H9 (cell line): ENCODE measurements at regions not wholly inside any gene's neighbourhood (a gene's known extent, or its start where the extent isn't known, plus 50 kb on each side); places are given as distances from the start of the nearest gene placed in this dataset.

Experiments used
- DNase-seq: peaks from one replicate; pipeline ENCODE4 v3.0.0-alpha.2; 2017
- H2AFZ ChIP-seq: one replicate; pipeline ENCODE4 v1.6.1; 2013; ENCODE audit warnings: mild to moderate bottlenecking, low read length, control low read depth, moderate library complexity
- H2AK5ac ChIP-seq: 2 replicates; pipeline ENCODE4 v1.6.1; 2013; ENCODE audit warnings: low read length, control low read depth, mixed read lengths; ENCODE audit not compliant: insufficient read length
- H2BK120ac ChIP-seq: one replicate; pipeline ENCODE4 v1.6.1; 2013; ENCODE audit warnings: low read depth, mild to moderate bottlenecking, low read length, control low read depth, inconsistent platforms; ENCODE audit not compliant: poor library complexity, severe bottlenecking
- H2BK12ac ChIP-seq: 2 replicates; pipeline ENCODE4 v1.6.1; 2013; ENCODE audit warnings: low read length, control low read depth, mixed read lengths, low read depth; ENCODE audit not compliant: insufficient read length
- H2BK15ac ChIP-seq: 2 replicates; pipeline ENCODE4 v1.6.1; 2013; ENCODE audit warnings: low read depth, low read length, control low read depth
- H2BK20ac ChIP-seq: one replicate; pipeline ENCODE4 v1.6.1; 2013; ENCODE audit warnings: low read depth, mild to moderate bottlenecking, low read length, control low read depth, inconsistent platforms; ENCODE audit not compliant: poor library complexity, severe bottlenecking
- H2BK5ac ChIP-seq: 2 replicates; pipeline ENCODE4 v1.6.1; 2013; ENCODE audit warnings: low read length, control low read depth, mixed read lengths; ENCODE audit not compliant: insufficient read length
- H3K14ac ChIP-seq: 2 replicates; pipeline ENCODE4 v1.6.1; 2013; ENCODE audit warnings: low read length, control low read depth; ENCODE audit not compliant: insufficient read depth
- H3K18ac ChIP-seq: 2 replicates; pipeline ENCODE4 v1.6.1; 2013; ENCODE audit warnings: low read depth, mild to moderate bottlenecking, mixed read lengths, low read length, control low read depth; ENCODE audit not compliant: insufficient read length
- H3K23ac ChIP-seq: 2 replicates; pipeline ENCODE4 v1.6.1; 2013; ENCODE audit warnings: low read length, control low read depth, mixed read lengths, low read depth; ENCODE audit not compliant: insufficient read length
- H3K23me2 ChIP-seq: 2 replicates; pipeline ENCODE4 v1.6.1; 2013; ENCODE audit warnings: low read depth, mild to moderate bottlenecking, mixed read lengths, low read length, control low read depth; ENCODE audit not compliant: insufficient read length, poor library complexity, severe bottlenecking
- H3K27ac ChIP-seq: 2 replicates; pipeline ENCODE4 v1.5.1; 2013; ENCODE audit warnings: low read length, control low read depth, mixed read lengths, low read depth; ENCODE audit not compliant: insufficient read length
- H3K27me3 ChIP-seq: 2 replicates; pipeline ENCODE4 v1.6.1; 2013; ENCODE audit warnings: low read length, control low read depth, inconsistent platforms; ENCODE audit not compliant: insufficient read depth
- H3K4ac ChIP-seq: 2 replicates; pipeline ENCODE4 v1.6.1; 2013; ENCODE audit warnings: low read depth, mild to moderate bottlenecking, control low read depth, inconsistent platforms, low read length, moderate library complexity
- H3K4me1 ChIP-seq: 2 replicates; pipeline ENCODE4 v1.6.1; 2013; ENCODE audit warnings: low read length, control low read depth, inconsistent platforms; ENCODE audit not compliant: insufficient read depth
- H3K4me2 ChIP-seq: 2 replicates; pipeline ENCODE4 v1.6.1; 2013; ENCODE audit warnings: low read length, control low read depth, mixed read lengths; ENCODE audit not compliant: insufficient read length, insufficient read depth
- H3K56ac ChIP-seq: 2 replicates; pipeline ENCODE4 v1.6.1; 2013; ENCODE audit warnings: low read depth, mild to moderate bottlenecking, mixed read lengths, low read length, control low read depth; ENCODE audit not compliant: insufficient read length
- H3K79me1 ChIP-seq: 2 replicates; pipeline ENCODE4 v1.6.1; 2013; ENCODE audit warnings: low read depth, mild to moderate bottlenecking, moderate library complexity, low read length, control low read depth, inconsistent platforms; ENCODE audit not compliant: insufficient read depth, poor library complexity, severe bottlenecking
- H3K79me2 ChIP-seq: 2 replicates; pipeline ENCODE4 v1.6.1; 2013; ENCODE audit warnings: low read length, control low read depth, inconsistent platforms; ENCODE audit not compliant: insufficient read depth
- H3K9ac ChIP-seq: 2 replicates; pipeline ENCODE4 v1.6.1; 2013; ENCODE audit warnings: low read length, control low read depth, mixed read lengths; ENCODE audit not compliant: insufficient read length; ENCODE audit errors: extremely low read depth
- H3K9me3 ChIP-seq: one replicate; pipeline ENCODE4 v1.6.1; 2013; ENCODE audit warnings: low read depth, low read length, inconsistent platforms; ENCODE audit not compliant: control insufficient read depth
- H3T11ph ChIP-seq: one replicate; pipeline ENCODE4 v1.6.1; 2013; ENCODE audit warnings: mild to moderate bottlenecking, low read length, control low read depth, inconsistent platforms
- H4K20me1 ChIP-seq: one replicate; pipeline ENCODE4 v1.6.1; 2013; ENCODE audit not compliant: control insufficient read depth, insufficient read length, insufficient read depth
- H4K5ac ChIP-seq: 2 replicates; pipeline ENCODE4 v1.6.1; 2013; ENCODE audit warnings: low read depth, mild to moderate bottlenecking, mixed read lengths, low read length, control low read depth; ENCODE audit not compliant: insufficient read length
- H4K8ac ChIP-seq: replicated peaks from 2 replicates; pipeline ENCODE4 v1.6.1; 2013; ENCODE audit warnings: low read length, control low read depth, mixed read lengths, low read depth; ENCODE audit not compliant: insufficient read length
- H4K91ac ChIP-seq: 2 replicates; pipeline ENCODE4 v1.6.1; 2013; ENCODE audit warnings: low read depth, mild to moderate bottlenecking, moderate library complexity, mixed read lengths, low read length, control low read depth; ENCODE audit not compliant: insufficient read length
- H3K27ac Mint-ChIP-seq, 3 experiments: 2 replicates in 2 of 3; 3 replicates in 1 of 3; pipeline ENCODE4 v1.8.0; 2020 to 2021; ENCODE audit warnings: mixed read lengths in 3 of 3, mild to moderate bottlenecking in 1 of 3, moderate library complexity in 1 of 3
- H3K27me3 Mint-ChIP-seq: 2 replicates; pipeline ENCODE4 v1.8.0; 2021; ENCODE audit warnings: low read depth, mild to moderate bottlenecking, moderate library complexity, mixed read lengths
- H3K36me3 Mint-ChIP-seq, 3 experiments: 2 replicates in 2 of 3; 3 replicates in 1 of 3; pipeline ENCODE4 v1.8.0; 2020 to 2021; ENCODE audit warnings: low read depth in 3 of 3, mixed read lengths in 3 of 3; ENCODE audit not compliant: insufficient read depth in 1 of 3
- H3K4me1 Mint-ChIP-seq, 2 experiments: 2 replicates each; pipeline ENCODE4 v1.8.0; 2020; ENCODE audit warnings: mixed read lengths in 2 of 2
- H3K4me3 Mint-ChIP-seq, 2 experiments: 2 replicates in 1 of 2; 3 replicates in 1 of 2; pipeline ENCODE4 v1.8.0; 2020 to 2021; ENCODE audit warnings: mild to moderate bottlenecking in 2 of 2, mixed read lengths in 2 of 2, moderate library complexity in 1 of 2
- H3K9me3 Mint-ChIP-seq, 2 experiments: 2 replicates in 1 of 2; 3 replicates in 1 of 2; pipeline ENCODE4 v1.8.0; 2020; ENCODE audit warnings: mild to moderate bottlenecking in 2 of 2, mixed read lengths in 2 of 2, moderate library complexity in 1 of 2
- WGBS: extraction: QIAGEN DNeasy Blood & Tissue Kit; methylation state at CpG from one replicate; pipeline ENCODE4 v1.1.7; 2013; ENCODE audit warnings: missing lambda C conversion rate, low lambda C conversion rate, mixed read lengths; ENCODE audit not compliant: insufficient read length; ENCODE audit errors: extremely low coverage; 5-methylcytosine and 5-hydroxymethylcytosine counted together
- TF ChIP-seq, protein P1 (sequence below): fragments of 200-600 bp; sonication (generic); conservative IDR thresholded peaks from 3 replicates; pipeline ENCODE4 v1.8.0; 2021; ENCODE audit warnings: antibody characterized with exemption, mild to moderate bottlenecking

- H3K79me2 ChIP-seq = no peaks in the 10 kb centered on the region
- no peaks in the 10 kb centered on the region for H3K27me3 ChIP-seq
- Mint-ChIP-seq H3K36me3 (peaks cover 0 to 5% (median 0%) of the 10 kb centered on the region in 3 experiments; a peak in 2 of 7 replicates), H3K4me3 (no peak overlapping the region), H3K9me3 (peaks cover 0 to 7% of the 10 kb centered on the region in 2 experiments; a peak in 1 of 5 replicates), H3K27me3 (no peaks in the 10 kb centered on the region), H3K27ac (no peak overlapping the region; a peak in 1 of 7 replicates), H3K4me1 (peaks cover 20 to 22% of the 10 kb centered on the region in 2 experiments)
- no peak overlapping the region for H3K4me2 ChIP-seq
- H3K23ac ChIP-seq = no peak overlapping the region
- H2BK12ac ChIP-seq = no peak overlapping the region
- DNase-seq = no peak
- no peak overlapping the region for H4K91ac ChIP-seq
- H2BK15ac ChIP-seq = no peak overlapping the region
- no peaks in the 10 kb centered on the region for H3K79me1 ChIP-seq
- H4K20me1 ChIP-seq = no peaks in the 10 kb centered on the region
- H3K4me1 ChIP-seq = peaks cover 3% of the 10 kb centered on the region; the same call in 1 of the 2 replicates
- H3K56ac ChIP-seq = no peak overlapping the region
- H3K27ac ChIP-seq = no peak overlapping the region
- no peaks in the 10 kb centered on the region for H3K23me2 ChIP-seq
- no peak overlapping the region for H2AK5ac ChIP-seq
- TF ChIP-seq, protein P1, sequence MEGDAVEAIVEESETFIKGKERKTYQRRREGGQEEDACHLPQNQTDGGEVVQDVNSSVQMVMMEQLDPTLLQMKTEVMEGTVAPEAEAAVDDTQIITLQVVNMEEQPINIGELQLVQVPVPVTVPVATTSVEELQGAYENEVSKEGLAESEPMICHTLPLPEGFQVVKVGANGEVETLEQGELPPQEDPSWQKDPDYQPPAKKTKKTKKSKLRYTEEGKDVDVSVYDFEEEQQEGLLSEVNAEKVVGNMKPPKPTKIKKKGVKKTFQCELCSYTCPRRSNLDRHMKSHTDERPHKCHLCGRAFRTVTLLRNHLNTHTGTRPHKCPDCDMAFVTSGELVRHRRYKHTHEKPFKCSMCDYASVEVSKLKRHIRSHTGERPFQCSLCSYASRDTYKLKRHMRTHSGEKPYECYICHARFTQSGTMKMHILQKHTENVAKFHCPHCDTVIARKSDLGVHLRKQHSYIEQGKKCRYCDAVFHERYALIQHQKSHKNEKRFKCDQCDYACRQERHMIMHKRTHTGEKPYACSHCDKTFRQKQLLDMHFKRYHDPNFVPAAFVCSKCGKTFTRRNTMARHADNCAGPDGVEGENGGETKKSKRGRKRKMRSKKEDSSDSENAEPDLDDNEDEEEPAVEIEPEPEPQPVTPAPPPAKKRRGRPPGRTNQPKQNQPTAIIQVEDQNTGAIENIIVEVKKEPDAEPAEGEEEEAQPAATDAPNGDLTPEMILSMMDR = no peak
- no peak overlapping the region for H2BK120ac ChIP-seq
- no peak overlapping the region for H3K9ac ChIP-seq
- no peak overlapping the region for H4K8ac ChIP-seq
- H3T11ph ChIP-seq = no peak overlapping the region
- no peak overlapping the region for H2AFZ ChIP-seq
- no peaks in the 10 kb centered on the region for H3K9me3 ChIP-seq
- H3K14ac ChIP-seq = no peak overlapping the region
- H4K5ac ChIP-seq = no peak overlapping the region
- no peak overlapping the region for H3K18ac ChIP-seq
- no CpG with 5 or more reads among the region's 3 CpGs for WGBS
- H2BK20ac ChIP-seq = no peak overlapping the region
- no peak overlapping the region for H3K4ac ChIP-seq
- no peak overlapping the region for H2BK5ac ChIP-seq
Measured at GRCh38 chr3:137099364-137100219, 141.8 kb downstream of the IL20RB start.
